NCI-H146 treated with DMSO at 0.1 percent for 48 hours (cell line): ENCODE measurements at regions not wholly inside any gene's neighbourhood (a gene's known extent, or its start where the extent isn't known, plus 50 kb on each side); places are given as distances from the start of the nearest gene placed in this dataset.
A peak's percentile ranks its signal among the peaks of the same experiment; 100 is the strongest.

ENCODE experiments used
- DNase-seq: peaks from one replicate; lab custom pipeline; 2025; ENCODE audit not compliant: unreplicated experiment; lab: John Stamatoyannopoulos, UW

GRCh38 chr20:11231742-11232648 is 558.2 kb upstream of the JAG1 start:
- no peak for DNase-seq

GRCh38 chr20:11232896-11233295 is 559.1 kb upstream of the JAG1 start:
- no peak for DNase-seq

- no peak for DNase-seq
Measured at GRCh38 chr20:11234181-11234580, 560.4 kb upstream of the JAG1 start.

GRCh38 chr20:11234608-11235007 is 560.8 kb upstream of the JAG1 start:
- no peak for DNase-seq

- DNase-seq = no peak
Measured at GRCh38 chr20:11235058-11235457, 561.3 kb upstream of the JAG1 start.

- DNase-seq = no peak
Measured at GRCh38 chr20:11242320-11242719, 568.5 kb upstream of the JAG1 start.

- DNase-seq = no peak
Measured at GRCh38 chr20:11245431-11245830, 571.6 kb upstream of the JAG1 start.

GRCh38 chr20:11246251-11246775 is 572.5 kb upstream of the JAG1 start:
- peak; percentile 86 for DNase-seq

- DNase-seq = no peak
Measured at GRCh38 chr20:11247046-11248010, 573.5 kb upstream of the JAG1 start.

GRCh38 chr20:11248011-11248409 is 574.2 kb upstream of the JAG1 start:
- DNase-seq = no peak

- DNase-seq = no peak
Measured at GRCh38 chr20:11248687-11249638, 575.2 kb upstream of the JAG1 start.

GRCh38 chr20:11249683-11250082 is 575.9 kb upstream of the JAG1 start:
- DNase-seq = no peak

- no peak for DNase-seq
Measured at GRCh38 chr20:11252447-11252846, 578.6 kb upstream of the JAG1 start.

GRCh38 chr20:11255455-11255854 is 581.7 kb upstream of the JAG1 start:
- DNase-seq = no peak

- DNase-seq = no peak
Measured at GRCh38 chr20:11255860-11256259, 582.1 kb upstream of the JAG1 start.

- DNase-seq = no peak
Measured at GRCh38 chr20:11260611-11261010, 586.8 kb upstream of the JAG1 start.

- DNase-seq = no peak
Measured at GRCh38 chr20:11261533-11262000, 587.8 kb upstream of the JAG1 start.

GRCh38 chr20:11266571-11266970 is 592.8 kb upstream of the JAG1 start:
- no peak for DNase-seq

GRCh38 chr20:11267131-11267761 is 593.4 kb upstream of the JAG1 start:
- DNase-seq = peak; percentile 51
